Left ventricle myocardium superior (tissue), 1 donor: ENCODE measurements at regions not wholly inside any gene's neighbourhood (a gene's known extent, or its start where the extent isn't known, plus 50 kb on each side); places are given as distances from the start of the nearest gene placed in this dataset.
"Not testable (repeated sequence)": the region's sequence is repeated elsewhere in the genome, so short reads cannot be mapped to it uniquely, and the experiment has no call there.

Experiments
- ATAC-seq: fragments of 200-7000 bp; cut with Tn5 transposase; one replicate; pipeline ENCODE4 v1.9.1; 2020; ENCODE audit warnings: mild to moderate bottlenecking, moderate library complexity
- DNase-seq: peaks from one replicate; pipeline ENCODE4 v3.0.0-alpha.2; 2020
- intact Hi-C: fragments of 100-400 bp; cut with micrococcal nuclease; formaldehyde crosslinking; loops from one replicate; pipeline ENCODE4 v1.11.0; 2022
- donor health status: DM: no; HTN: yes; CAD: no; lungs with severe emphysema.

GRCh38 chr4:154164931-154165839 is 326.4 kb downstream of the DCHS2 start:
- DNase-seq (no peak), ATAC-seq (peak; percentile 37)
- intact Hi-C loops = no loop called here

DNA sequence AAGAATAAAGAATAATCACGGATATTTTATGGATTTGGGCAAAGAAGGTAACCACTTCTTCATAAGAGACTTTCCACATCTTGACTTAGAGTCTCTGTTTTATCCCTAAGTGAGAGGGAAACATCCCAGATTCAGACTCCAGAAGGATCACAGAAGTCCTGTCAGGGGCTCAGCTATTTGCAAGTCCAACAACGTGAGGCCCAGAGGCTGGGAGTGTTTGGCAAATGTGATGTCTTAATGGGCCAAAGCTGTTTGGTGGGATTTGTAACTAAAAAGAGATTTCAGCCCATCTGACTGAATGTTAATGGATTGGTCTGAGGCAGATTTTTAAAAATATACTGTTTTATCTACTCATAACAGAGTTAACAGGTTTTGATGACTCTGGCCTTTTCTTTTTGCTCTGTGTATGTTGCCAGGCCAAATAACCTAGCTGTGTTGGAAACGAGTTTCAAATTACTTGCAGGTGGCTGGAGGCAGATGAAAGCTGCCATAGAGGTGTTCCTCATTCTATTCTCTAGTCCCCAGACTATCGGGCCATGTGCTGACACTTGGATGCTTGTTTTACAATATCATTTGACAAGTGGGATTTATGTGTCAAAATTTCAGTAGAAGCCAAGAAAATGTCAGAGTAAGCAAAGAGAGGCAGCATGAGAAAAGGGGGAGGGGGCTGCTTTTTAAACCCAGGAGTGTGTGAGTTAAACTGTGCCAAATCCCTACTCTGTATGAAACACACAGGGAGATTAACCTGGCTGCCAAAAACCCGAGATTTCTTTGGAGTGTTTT is 330.9 kb downstream of the DCHS2 start:
- intact Hi-C loops = no loop called here
- ATAC-seq = no peak
- DNase-seq = no peak

DNA sequence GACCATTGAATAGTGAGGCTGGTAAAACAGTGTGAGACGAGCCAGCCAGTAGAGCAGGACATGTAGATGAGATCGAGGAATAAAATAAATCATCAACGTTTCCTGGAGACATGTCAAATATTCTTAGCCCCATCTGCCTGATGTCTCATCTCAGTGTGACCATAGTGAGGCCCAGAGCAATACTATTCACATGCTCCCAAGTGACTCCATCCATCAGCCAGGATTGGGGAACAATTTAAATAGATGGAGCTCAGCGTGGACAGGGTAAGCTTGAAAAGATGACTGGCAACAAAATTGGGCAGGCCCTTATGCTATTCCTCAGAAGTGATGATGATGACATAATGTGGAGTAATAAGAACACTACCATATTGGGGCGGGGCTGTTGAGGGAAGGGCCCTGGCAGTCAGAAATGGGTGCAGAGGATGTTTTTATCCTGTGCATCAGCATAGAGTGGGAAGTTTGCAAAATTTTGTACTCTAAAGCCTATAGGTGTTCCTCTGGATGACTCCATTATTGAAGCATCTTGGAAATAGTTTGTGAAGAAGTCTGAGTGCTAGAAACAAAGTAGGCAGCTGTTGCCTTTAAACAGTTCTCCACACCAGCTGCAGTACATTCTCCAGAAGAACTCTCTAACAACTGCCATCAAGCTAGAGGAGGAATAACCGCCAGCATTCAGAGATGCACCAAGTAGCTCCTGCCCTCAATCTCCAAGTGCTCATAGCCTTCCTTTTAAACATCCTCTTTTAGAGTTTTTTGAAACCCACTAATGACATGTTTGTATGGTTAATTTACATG is 333.0 kb downstream of the DCHS2 start:
- no peak for DNase-seq
- no peak for ATAC-seq
- intact Hi-C loops = no loop called here

DNA sequence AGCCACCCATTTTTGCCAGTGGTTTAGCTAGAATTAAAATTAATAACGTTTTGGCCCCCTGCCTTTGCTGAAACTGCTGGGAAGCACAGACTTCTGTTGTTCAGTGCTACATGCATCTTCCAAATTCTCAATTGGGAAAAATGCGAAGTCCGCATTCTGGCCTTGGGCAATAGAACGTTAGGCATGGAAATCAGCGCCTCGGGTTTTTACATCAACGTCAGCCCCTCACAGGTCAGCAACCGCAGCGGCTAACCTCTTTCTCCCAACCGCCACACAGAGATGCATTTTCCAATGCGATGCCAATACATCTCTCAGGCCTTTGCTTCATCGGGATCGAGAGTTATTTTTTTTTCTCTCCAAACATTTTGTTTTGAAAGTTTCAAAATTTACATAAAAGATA is 339.1 kb downstream of the DCHS2 start:
- intact Hi-C loops = no loop called here
- ATAC-seq (no peak), DNase-seq (no peak)

DNA sequence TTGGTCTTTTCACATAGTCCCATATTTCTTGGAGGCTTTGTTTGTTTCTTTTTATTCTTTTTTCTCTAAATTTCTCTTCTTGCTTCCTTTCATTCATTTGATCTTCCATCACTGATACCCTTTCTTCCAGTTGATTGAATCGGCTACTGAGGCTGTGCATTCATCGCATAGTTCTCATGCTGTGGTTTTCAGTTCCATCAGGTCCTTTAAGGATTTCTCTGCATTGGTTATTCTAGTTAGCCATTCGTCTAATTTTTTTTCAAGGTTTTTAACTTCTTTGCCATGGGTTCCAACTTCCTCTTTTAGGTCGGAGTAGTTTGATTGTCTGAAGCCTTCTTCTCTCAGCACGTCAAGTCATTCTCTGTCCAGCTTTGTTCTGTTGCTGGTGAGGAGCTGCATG is 342.4 kb downstream of the DCHS2 start:
- intact Hi-C loops, DNase-seq, ATAC-seq: not testable (repeated sequence)

DNA sequence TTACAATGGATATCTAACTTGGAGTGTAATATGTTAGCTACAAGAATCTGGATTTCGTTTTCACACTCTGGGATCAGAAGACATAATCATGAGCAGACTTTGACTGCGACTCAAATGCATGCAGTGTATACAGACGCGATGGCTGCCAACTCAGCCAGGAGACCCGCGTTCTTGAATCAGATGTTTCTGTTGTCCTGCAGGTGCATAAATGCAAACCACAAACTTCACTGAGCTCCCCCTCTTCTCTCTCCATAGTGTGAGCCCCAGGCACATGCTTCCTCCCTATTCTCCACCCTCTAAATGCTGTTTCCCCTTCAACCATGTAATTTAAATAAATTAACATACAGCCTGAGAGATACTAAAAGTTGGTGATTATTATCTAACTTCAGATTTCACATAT is 347.9 kb downstream of the DCHS2 start:
- intact Hi-C loops = no loop called here
- ATAC-seq = no peak
- no peak for DNase-seq

DNA sequence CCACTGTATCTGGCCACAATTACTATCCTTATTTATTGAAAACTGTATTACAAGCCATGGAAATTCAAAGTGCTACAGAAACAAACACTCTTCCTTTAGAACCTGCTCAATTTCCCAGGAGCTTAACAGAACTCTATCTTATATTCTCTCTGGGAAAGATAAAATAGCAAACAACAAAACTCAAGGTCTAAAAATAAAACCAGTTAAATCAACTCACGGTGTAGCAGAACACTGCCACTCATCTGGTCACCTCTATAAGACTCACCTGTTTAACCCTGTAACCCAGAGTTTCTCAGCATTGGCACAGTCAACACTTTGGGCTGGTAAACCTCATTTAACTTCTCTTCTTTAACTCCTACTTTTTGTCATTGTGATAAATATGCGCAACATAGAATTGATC is 348.9 kb downstream of the DCHS2 start:
- intact Hi-C loops = no loop called here
- ATAC-seq (no peak), DNase-seq (no peak)

- intact Hi-C loops = no loop called here
- ATAC-seq (no peak), DNase-seq (no peak)
Measured at GRCh38 chr4:154140869-154141268, 350.7 kb downstream of the DCHS2 start.

- no peak for DNase-seq
- intact Hi-C loops = no loop called here
- no peak for ATAC-seq
Measured at GRCh38 chr4:154137320-154137905, 348.5 kb upstream of the SFRP2 start.

DNA sequence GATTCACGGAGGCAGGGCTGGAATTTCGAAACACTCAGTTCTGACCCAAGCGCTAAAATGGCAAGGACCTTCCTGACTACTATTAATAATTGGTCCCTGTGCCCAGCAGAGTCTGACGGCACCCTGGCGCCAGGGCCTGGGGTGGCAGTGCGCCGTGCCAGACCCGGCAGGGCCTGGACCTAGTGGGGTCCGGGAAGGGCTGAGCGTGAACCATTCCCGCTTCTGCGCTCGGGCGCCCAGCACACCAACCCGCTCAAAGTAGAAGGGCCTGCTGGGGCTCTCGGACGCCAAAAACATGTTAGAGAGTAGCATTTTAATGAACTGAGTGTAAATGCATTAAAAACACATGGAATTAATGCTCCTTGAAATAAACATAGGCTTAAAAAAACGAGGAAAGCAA is 346.7 kb upstream of the SFRP2 start:
- intact Hi-C loops = no loop called here
- ATAC-seq = no peak

DNA sequence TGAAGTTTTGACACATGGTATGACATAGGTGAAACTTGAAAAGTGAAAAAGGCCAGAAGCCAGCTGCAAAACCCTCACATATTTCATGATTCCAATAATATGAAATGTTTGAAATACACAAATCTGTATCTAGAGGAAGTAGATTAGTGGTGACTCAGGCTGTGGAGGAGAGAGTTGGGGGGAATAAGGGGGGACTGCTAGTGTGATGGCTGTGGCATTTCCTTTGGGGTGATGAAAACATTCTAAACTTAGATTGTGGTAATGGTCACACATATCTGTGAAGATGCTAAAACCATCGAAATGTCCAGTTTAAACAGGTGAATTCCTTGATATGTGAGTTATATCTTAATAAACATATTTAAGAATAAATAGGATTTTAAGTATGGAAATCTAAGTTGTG is 343.5 kb upstream of the SFRP2 start:
- intact Hi-C loops = no loop called here
- ATAC-seq = no peak
- no peak for DNase-seq

More for the DNA sequence above, 346.7 kb upstream of the SFRP2 start:
- no peak for DNase-seq

GRCh38 chr4:154126276-154126675 is 337.4 kb upstream of the SFRP2 start:
- ATAC-seq = no peak
- intact Hi-C loops = no loop called here
- no peak for DNase-seq

DNA sequence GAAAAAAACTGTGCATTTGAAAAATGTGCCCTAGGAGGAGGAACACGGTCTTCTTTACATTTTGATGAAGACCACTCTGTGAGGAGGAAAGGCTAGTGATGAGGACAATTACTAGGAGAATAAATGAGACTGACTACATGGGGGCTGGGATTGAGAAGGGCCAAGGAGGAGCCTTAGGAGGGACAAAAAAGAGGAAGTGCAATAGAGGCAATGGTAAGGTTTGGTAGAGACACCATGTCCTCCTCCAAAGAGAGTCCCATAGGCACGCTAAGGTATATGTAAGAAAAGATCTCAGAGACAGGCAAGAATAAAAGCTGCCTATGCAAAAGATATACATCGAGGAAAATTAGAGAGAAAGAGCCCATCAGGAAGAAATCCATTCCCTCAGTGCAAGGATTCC is 336.5 kb upstream of the SFRP2 start:
- no peak for ATAC-seq
- DNase-seq = no peak
- intact Hi-C loops = no loop called here

DNA sequence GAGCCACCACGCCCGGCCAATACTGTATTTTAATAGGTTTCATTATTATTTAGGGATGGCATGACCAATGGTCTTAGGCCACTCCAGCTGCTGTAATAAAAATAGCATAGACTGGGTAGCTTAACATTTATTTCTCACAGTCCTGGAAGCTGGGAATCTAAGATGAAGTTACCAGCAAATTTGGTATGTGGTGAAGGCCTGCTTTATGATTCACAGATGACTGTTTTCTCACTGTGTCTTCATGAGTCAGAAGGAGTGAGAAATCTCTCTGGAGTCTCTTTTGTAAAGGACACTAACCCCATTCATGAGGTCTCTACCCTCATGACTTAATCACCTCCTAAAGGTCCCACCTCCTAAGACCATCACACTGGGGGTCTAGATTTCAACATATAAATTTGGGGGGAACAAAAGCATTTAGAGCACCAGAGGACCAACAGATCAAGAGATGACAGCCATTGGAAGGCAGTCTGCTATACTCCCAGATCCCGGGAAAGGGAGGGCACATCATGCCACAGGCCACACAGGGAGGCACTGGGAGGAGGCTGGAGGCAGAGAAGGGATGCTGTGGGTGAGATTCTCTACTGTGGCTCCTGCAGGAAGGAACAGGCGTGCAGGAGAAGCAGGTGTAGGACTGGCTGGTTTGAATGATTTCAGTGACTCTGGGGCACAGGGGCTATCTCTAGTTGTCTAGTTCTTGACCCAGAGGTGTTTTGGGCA is 335.8 kb upstream of the SFRP2 start:
- ATAC-seq (no peak), DNase-seq (no peak)
- intact Hi-C loops = no loop called here

DNA sequence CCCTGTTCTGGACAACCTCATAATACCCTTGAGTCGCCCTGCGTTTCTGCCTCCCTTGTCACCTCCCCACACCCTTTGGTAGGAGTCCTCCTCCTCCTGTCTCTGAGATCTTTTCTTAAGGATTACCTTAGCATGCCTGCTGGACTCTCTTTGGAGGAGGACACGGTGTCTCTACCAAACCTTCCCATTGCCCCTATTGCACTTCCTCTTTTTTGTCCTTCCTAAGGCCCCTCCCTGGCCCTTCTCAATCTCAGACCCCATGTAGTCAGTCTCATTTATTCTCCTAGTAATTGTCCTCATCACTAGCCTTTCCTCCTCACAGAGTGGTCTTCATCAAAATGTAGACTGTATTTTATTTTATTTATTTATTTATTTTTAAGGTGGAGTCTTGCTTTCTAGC is 335.0 kb upstream of the SFRP2 start:
- DNase-seq (no peak), ATAC-seq (no peak)
- intact Hi-C loops = no loop called here

- ATAC-seq (no peak), DNase-seq (no peak)
- intact Hi-C loops = no loop called here
Measured at GRCh38 chr4:154120690-154121345, 331.9 kb upstream of the SFRP2 start.

DNA sequence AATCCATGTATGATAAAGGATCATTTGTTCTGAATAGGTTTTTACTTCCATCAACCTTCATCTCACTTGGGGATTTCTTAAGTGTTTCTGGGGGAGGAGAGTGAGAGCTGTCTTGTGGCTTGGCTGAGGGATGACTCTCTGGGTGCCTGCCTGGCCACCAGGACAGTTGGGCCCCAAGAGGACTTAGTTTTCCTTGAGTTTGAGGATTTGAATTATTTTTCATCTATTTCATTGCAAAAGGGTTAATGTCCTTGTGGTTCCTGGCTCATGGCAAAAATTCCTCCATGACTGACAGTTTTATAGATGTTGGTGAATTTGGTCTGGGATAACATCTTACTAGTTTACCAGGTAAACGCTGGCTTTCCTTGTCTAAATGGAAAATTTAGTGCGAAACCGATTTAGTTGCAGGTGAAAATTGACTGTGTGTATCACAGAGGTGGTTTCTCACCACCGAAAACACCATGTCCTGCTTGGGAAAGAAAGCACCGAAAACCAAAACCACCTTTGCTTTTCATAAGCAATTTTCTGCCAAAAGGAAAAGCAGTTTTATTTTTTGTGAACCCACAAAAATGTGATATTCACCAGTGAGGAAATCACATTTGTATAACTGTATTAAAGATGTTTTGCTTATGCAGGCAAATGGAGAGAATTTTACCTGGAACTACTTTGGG is 331.3 kb upstream of the SFRP2 start:
- ATAC-seq = no peak
- DNase-seq = no peak

GRCh38 chr4:154119317-154119716 is 330.4 kb upstream of the SFRP2 start:
- DNase-seq (no peak), ATAC-seq (no peak)
- intact Hi-C loops = no loop called here

More for the DNA sequence above, 331.3 kb upstream of the SFRP2 start:
- intact Hi-C loops = no loop called here
